Spinal cord (tissue), 9 donors: ENCODE measurements at regions not wholly inside any gene's neighbourhood (a gene's known extent, or its start where the extent isn't known, plus 50 kb on each side); places are given as distances from the start of the nearest gene placed in this dataset.

Source experiments
- DNase-seq, 6 donors: peaks; one replicate each; pipeline versions ENCODE4 v3.0.0 to v3.0.0-alpha.2; 2013 to 2015; ENCODE audit warnings: low spot score in 6 of 6, low read depth in 4 of 6
- H3K27ac ChIP-seq: one replicate; pipeline ENCODE4 v1.5.1; 2013; ENCODE audit warnings: low read depth, low read length, control low read depth
- H3K27me3 ChIP-seq: one replicate; pipeline ENCODE4 v1.6.1; 2013; ENCODE audit warnings: low read length; ENCODE audit not compliant: control insufficient read depth, insufficient read depth
- H3K36me3 ChIP-seq: one replicate; pipeline ENCODE4 v1.6.1; 2013; ENCODE audit warnings: low read length; ENCODE audit not compliant: control insufficient read depth, insufficient read depth
- H3K4me1 ChIP-seq: one replicate; pipeline ENCODE4 v1.6.1; 2013; ENCODE audit warnings: low read length; ENCODE audit not compliant: control insufficient read depth, insufficient read depth
- H3K4me3 ChIP-seq: one replicate; pipeline ENCODE4 v1.5.1; 2013; ENCODE audit warnings: low read depth, low read length, control low read depth
- H3K9me3 ChIP-seq: one replicate; pipeline ENCODE4 v1.6.1; 2013; ENCODE audit warnings: low read length; ENCODE audit not compliant: control insufficient read depth, insufficient read depth
- WGBS: methylation state at CpG from one replicate; pipeline ENCODE4 v1.1.5; 2013; ENCODE audit warnings: missing lambda C conversion rate; ENCODE audit not compliant: insufficient coverage; 5-methylcytosine and 5-hydroxymethylcytosine counted together
- donor health status: healthy.

GRCh38 chrX:95645738-95646137, 1038.9 kb upstream of the DIAPH2 start:
- H3K27ac ChIP-seq = no peak overlapping the region
- no peak overlapping the region for H3K4me3 ChIP-seq
- no peaks in the 10 kb centered on the region for H3K27me3 ChIP-seq
- no peak for DNase-seq
- H3K36me3 ChIP-seq = no peaks in the 10 kb centered on the region
- no peaks in the 10 kb centered on the region for H3K9me3 ChIP-seq
- no peaks in the 10 kb centered on the region for H3K4me1 ChIP-seq

GRCh38 chrX:95662200-95662599, 1022.4 kb upstream of the DIAPH2 start:
- Histone ChIP-seq H3K27me3 (peaks cover 2% of the 10 kb centered on the region), H3K27ac (no peak overlapping the region), H3K36me3 (no peaks in the 10 kb centered on the region), H3K9me3 (no peaks in the 10 kb centered on the region), H3K4me3 (no peak overlapping the region), H3K4me1 (no peaks in the 10 kb centered on the region)
- WGBS = no CpG with 5 or more reads among the region's 1 CpG
- DNase-seq = no peak

- 100% methylated on average over 1 of the region's 2 CpGs for WGBS
- no peak for DNase-seq
- no peaks in the 10 kb centered on the region for H3K36me3 ChIP-seq
- no peak overlapping the region for H3K27ac ChIP-seq
- H3K4me1 ChIP-seq = no peaks in the 10 kb centered on the region
- no peaks in the 10 kb centered on the region for H3K9me3 ChIP-seq
- no peak overlapping the region for H3K4me3 ChIP-seq
- H3K27me3 ChIP-seq = peaks cover 2% of the 10 kb centered on the region
Measured at GRCh38 chrX:95666056-95666455, 1018.6 kb upstream of the DIAPH2 start.

GRCh38 chrX:95675011-95675410, 1009.6 kb upstream of the DIAPH2 start:
- no peaks in the 10 kb centered on the region for H3K27me3 ChIP-seq
- H3K36me3 ChIP-seq = no peaks in the 10 kb centered on the region
- H3K4me1 ChIP-seq = no peaks in the 10 kb centered on the region
- H3K4me3 ChIP-seq = no peak overlapping the region
- no peaks in the 10 kb centered on the region for H3K9me3 ChIP-seq
- H3K27ac ChIP-seq = no peak overlapping the region
- no peak for DNase-seq
- 60% methylated on average over 1 of the region's 2 CpGs for WGBS

GRCh38 chrX:95675794-95676193, 1008.8 kb upstream of the DIAPH2 start:
- no peaks in the 10 kb centered on the region for H3K27me3 ChIP-seq
- no CpG with 5 or more reads among the region's 3 CpGs for WGBS
- DNase-seq = no peak
- no peaks in the 10 kb centered on the region for H3K4me1 ChIP-seq
- no peak overlapping the region for H3K27ac ChIP-seq
- H3K4me3 ChIP-seq = no peak overlapping the region
- H3K9me3 ChIP-seq = no peaks in the 10 kb centered on the region
- H3K36me3 ChIP-seq = no peaks in the 10 kb centered on the region

- WGBS = 57% methylated on average over 1 of the region's 4 CpGs
Measured at GRCh38 chrX:95678679-95679078, 1006.0 kb upstream of the DIAPH2 start.

GRCh38 chrX:95693365-95693764, 991.3 kb upstream of the DIAPH2 start:
- Histone ChIP-seq H3K9me3 (no peaks in the 10 kb centered on the region), H3K4me1 (no peaks in the 10 kb centered on the region), H3K36me3 (no peaks in the 10 kb centered on the region), H3K27ac (no peak overlapping the region), H3K4me3 (no peak overlapping the region), H3K27me3 (peaks cover 2% of the 10 kb centered on the region)
- DNase-seq = peak in 2 of 6 donors; percentile 26 to 40
- no CpG with 5 or more reads among the region's 2 CpGs for WGBS

More at GRCh38 chrX:95678679-95679078, 1006.0 kb upstream of the DIAPH2 start:
- no peak overlapping the region for H3K4me3 ChIP-seq
- no peak overlapping the region for H3K27ac ChIP-seq
- no peak for DNase-seq
- no peaks in the 10 kb centered on the region for H3K36me3 ChIP-seq
- H3K4me1 ChIP-seq = no peaks in the 10 kb centered on the region
- no peaks in the 10 kb centered on the region for H3K9me3 ChIP-seq
- no peaks in the 10 kb centered on the region for H3K27me3 ChIP-seq

GRCh38 chrX:95703696-95704095, 980.9 kb upstream of the DIAPH2 start:
- WGBS = no CpG with 5 or more reads among the region's 1 CpG
- DNase-seq = no peak
- Histone ChIP-seq H3K4me3 (no peak overlapping the region), H3K36me3 (no peaks in the 10 kb centered on the region), H3K9me3 (no peaks in the 10 kb centered on the region), H3K27me3 (no peaks in the 10 kb centered on the region), H3K4me1 (no peaks in the 10 kb centered on the region), H3K27ac (no peak overlapping the region)

GRCh38 chrX:95716841-95717240, 967.8 kb upstream of the DIAPH2 start:
- Histone ChIP-seq H3K4me3 (no peak overlapping the region), H3K4me1 (no peaks in the 10 kb centered on the region), H3K27me3 (peaks cover 2% of the 10 kb centered on the region), H3K36me3 (no peaks in the 10 kb centered on the region), H3K27ac (no peak overlapping the region), H3K9me3 (no peaks in the 10 kb centered on the region)
- DNase-seq = no peak
- 50% methylated on average over 1 of the region's 4 CpGs for WGBS

- no peaks in the 10 kb centered on the region for H3K9me3 ChIP-seq
- peak in 1 of 6 donors; percentile 20 for DNase-seq
- H3K36me3 ChIP-seq = no peaks in the 10 kb centered on the region
- peaks cover 2% of the 10 kb centered on the region for H3K27me3 ChIP-seq
- WGBS = 68% methylated on average over 3 of the region's 4 CpGs
- no peaks in the 10 kb centered on the region for H3K4me1 ChIP-seq
- H3K27ac ChIP-seq = no peak overlapping the region
- no peak overlapping the region for H3K4me3 ChIP-seq
Measured at GRCh38 chrX:95718746-95719145, 965.9 kb upstream of the DIAPH2 start.
